GM10266 (cell line): ENCODE measurements at regions not wholly inside any gene's neighbourhood (a gene's known extent, or its start where the extent isn't known, plus 50 kb on each side); places are given as distances from the start of the nearest gene placed in this dataset.

Experiments used
- DNase-seq: peaks from one replicate; pipeline ENCODE4 v3.0.0; 2012; ENCODE audit errors: extremely low spot score
- TF ChIP-seq, protein P1 (sequence below): IDR thresholded peaks from 2 replicates; pipeline ENCODE4 v1.5.1; 2012; ENCODE audit warnings: mild to moderate bottlenecking, low read depth; ENCODE audit not compliant: control insufficient read depth, insufficient read depth; ENCODE audit errors: missing control alignments

DNA sequence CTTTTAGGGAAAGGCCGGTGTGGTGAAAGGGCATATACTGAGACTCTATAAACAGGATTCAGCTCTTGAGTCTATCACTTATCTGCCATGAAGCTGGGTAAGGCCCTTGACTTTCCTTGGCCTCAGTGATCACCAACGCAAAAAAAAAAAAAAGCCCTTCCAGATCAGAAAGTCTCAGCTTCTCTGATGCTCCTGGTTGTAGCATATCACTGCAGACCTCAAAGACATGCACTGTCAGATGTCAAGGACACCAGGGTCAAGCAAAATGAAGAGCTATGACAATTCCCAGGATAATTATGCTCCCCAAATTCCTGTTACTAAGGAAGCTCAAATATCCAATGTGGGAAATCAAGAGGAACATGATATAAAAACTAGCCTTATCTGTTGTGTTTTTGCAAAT lies 68.3 kb upstream of the IFNE start:
- no peak for DNase-seq
- TF ChIP-seq, protein P1, sequence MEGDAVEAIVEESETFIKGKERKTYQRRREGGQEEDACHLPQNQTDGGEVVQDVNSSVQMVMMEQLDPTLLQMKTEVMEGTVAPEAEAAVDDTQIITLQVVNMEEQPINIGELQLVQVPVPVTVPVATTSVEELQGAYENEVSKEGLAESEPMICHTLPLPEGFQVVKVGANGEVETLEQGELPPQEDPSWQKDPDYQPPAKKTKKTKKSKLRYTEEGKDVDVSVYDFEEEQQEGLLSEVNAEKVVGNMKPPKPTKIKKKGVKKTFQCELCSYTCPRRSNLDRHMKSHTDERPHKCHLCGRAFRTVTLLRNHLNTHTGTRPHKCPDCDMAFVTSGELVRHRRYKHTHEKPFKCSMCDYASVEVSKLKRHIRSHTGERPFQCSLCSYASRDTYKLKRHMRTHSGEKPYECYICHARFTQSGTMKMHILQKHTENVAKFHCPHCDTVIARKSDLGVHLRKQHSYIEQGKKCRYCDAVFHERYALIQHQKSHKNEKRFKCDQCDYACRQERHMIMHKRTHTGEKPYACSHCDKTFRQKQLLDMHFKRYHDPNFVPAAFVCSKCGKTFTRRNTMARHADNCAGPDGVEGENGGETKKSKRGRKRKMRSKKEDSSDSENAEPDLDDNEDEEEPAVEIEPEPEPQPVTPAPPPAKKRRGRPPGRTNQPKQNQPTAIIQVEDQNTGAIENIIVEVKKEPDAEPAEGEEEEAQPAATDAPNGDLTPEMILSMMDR, result no peak

DNA sequence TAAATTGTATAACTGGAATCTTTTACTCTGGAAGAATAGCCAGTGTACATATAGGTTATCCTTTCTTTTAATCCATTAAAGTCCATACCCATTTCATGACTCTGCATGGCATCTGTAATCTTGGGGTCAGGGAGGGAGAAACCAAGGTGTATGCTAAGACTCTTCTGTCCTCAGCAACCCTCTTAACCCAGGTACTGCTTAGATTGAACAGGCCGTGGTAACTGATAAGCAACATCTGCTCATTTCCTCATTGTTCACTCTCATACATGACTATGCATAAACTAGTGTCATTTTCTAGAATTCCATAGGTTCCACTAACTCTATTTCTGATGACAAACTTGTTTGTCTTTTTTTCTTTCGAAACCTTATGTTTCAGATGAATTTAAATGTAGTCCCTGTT lies 69.3 kb upstream of the IFNE start:
- TF ChIP-seq, protein P1, result no peak
- no peak for DNase-seq

DNA sequence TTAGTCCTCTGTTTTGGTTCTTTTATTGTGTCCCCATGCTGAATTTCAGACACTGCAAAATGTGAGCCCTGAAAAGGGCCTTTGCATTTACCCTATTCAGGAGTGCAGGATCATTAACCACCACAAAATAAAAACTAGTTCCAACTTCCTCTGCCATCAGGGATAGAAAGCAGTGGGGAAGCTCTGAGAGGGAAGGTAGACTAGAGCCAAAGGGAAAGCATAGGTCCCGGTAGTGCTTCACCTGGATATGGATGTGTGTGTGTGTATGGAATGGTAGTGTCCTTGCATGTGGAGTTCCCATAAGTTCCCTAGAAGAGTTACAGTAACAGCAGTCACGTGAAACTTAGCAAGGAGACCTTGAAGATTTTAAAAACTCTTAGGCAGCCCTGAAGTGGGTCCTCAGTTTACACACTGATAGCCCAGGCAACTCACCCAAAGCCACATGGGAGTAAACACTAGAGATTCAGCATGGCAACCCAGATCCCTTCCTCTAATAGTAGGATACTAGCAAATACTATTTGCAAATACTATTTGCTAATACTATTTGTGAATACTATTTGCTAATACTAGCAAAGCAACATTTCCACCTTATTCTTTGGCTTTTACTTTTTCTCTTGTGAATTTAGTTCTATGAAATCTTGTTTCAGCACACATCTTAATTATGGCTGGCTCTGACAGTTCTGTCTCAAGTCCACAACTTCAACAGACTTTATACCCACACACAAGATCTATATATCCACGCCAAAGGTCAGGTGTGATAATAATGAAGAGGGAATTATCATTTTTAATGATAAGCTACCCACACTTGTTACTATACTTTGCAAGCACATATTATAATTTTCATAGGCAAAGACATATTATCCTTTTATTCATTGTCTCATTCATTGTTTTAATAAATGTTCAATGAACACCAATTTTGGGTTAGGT lies 70.4 kb upstream of the IFNE start:
- DNase-seq, result no peak
- TF ChIP-seq, protein P1, result no peak

DNA sequence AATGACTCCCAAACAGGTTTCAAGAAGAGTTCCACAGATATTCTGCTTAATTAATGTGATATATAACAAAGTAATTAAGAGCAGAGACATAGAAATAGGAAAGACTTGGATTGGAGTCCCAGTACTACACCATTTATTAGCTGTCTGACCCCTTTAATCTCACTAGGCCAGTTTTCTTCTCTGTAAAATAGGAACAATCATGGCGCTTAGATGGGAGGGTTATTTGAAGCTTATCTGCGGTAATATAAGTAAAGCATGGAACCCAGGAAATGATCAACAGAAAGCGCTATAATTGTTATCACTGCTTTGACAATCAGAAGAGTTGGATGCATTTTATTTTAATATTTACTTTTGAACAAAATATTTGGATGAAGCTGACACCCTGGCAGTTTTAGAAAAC lies 71.3 kb upstream of the IFNE start:
- no peak for DNase-seq

DNA sequence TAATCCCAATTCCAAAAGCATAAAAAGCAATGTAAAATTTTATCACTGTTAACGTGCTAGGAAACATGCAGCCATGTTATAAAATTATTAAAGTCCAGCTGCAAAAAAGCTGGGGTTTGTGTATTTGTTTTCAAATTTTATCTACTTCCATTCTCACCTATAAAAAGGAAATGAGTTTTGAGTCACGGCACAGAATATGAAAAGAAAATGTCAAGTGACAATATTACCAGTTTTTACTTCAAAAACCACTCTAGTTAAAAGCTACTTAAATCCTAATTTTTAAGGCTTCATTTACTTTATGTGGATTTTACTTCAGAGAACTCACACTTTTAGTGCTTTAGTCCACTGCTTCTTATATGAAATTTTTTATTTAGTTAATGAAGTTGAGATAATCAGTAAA lies 72.7 kb upstream of the IFNE start:
- DNase-seq, result no peak
- TF ChIP-seq, protein P1, result no peak

More for the DNA sequence above, 71.3 kb upstream of the IFNE start:
- TF ChIP-seq, protein P1, result no peak

DNA sequence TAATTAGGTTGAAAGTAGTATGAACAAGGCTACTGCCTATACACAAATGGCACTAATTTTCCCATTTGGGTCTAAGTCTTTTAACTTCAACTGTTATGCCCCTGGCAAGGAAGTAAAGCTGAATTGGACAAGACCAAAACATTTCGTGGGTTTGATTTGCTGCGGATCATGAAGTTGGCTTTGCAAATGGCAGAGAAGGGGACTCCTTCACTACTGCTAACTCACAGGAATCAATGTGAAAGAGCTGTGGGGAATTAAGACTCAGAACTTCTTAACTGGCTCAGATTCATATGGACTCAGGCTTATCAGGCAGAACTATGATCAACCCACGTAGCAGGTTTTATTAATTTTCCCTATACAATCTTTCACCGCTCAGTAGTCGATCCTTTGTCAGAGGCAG lies 73.8 kb upstream of the IFNE start:
- no peak for DNase-seq
- TF ChIP-seq, protein P1, result no peak
